HEK293 (cell line): ENCODE measurements at regions not wholly inside any gene's neighbourhood (a gene's known extent, or its start where the extent isn't known, plus 50 kb on each side); places are given as distances from the start of the nearest gene placed in this dataset.

ENCODE experiments used
- CTCF ChIA-PET: fragments of 350-600 bp; formaldehyde crosslinking; extraction: SDS; loops from one replicate; lab custom pipeline; 2021; ENCODE audit warnings: antibody characterized with exemption; lab: Yijun Ruan, JAX
- POLR2A ChIA-PET: fragments of 300-600 bp; formaldehyde crosslinking; extraction: SDS; loops from one replicate; lab custom pipeline; 2020; ENCODE audit warnings: antibody characterized with exemption, inconsistent platforms; lab: Yijun Ruan, JAX
- H3K27ac ChIP-seq: fragments of 200-500 bp; sonication (Bioruptor generic); 2 replicates; pipeline ENCODE4 v1.5.1; 2014; ENCODE audit warnings: low read depth, low read length, control low read depth, inconsistent platforms; ENCODE audit errors: extremely low read depth
- H3K36me3 ChIP-seq, 2 experiments: fragments of 200-500 bp in 1 of 2; sonication (Bioruptor generic) in 1 of 2; 1 replicate in 1 of 2; 2 replicates in 1 of 2; pipeline ENCODE4 v1.5.1; 2014 to 2017; ENCODE audit warnings: inconsistent platforms in 2 of 2, low read length in 2 of 2; ENCODE audit not compliant: control insufficient read depth in 2 of 2, insufficient read depth in 1 of 2
- H3K4me1 ChIP-seq: fragments of 200-500 bp; sonication (Bioruptor generic); 2 replicates; pipeline ENCODE4 v1.5.1; 2014; ENCODE audit warnings: mild to moderate bottlenecking, low read length, inconsistent platforms; ENCODE audit not compliant: control insufficient read depth, insufficient read depth
- H3K4me3 ChIP-seq: 2 replicates; pipeline ENCODE4 v1.5.1; 2011; ENCODE audit warnings: low read depth, mild to moderate bottlenecking, control low read depth, low read length, moderate library complexity
- H3K9me3 ChIP-seq: fragments of 200-500 bp; sonication (Bioruptor generic); 2 replicates; pipeline ENCODE4 v1.5.1; 2014; ENCODE audit warnings: low read depth, low read length, inconsistent platforms; ENCODE audit not compliant: control insufficient read depth, insufficient read depth
- AEBP2 ChIP-seq: fragments of 450-650 bp; formaldehyde crosslinking; IDR thresholded peaks from 2 replicates; pipeline ENCODE4 v1.5.1; 2016; ENCODE audit warnings: missing biosample characterization, missing genetic modification characterization, borderline replicate concordance
- PBX3 ChIP-seq: sonication (generic); formaldehyde crosslinking; IDR thresholded peaks from 2 replicates; pipeline ENCODE4 v1.8.1; 2022; ENCODE audit warnings: mild to moderate bottlenecking, moderate library complexity, missing genetic modification reagents
- PRDM2 ChIP-seq: fragments of 450-650 bp; formaldehyde crosslinking; IDR thresholded peaks from 2 replicates; pipeline ENCODE4 v1.5.1; 2016; ENCODE audit warnings: missing biosample characterization, missing genetic modification characterization, borderline replicate concordance
- SCRT2 ChIP-seq: fragments of 450-650 bp; formaldehyde crosslinking; IDR thresholded peaks from 2 replicates; pipeline ENCODE4 v1.5.1; 2016; ENCODE audit warnings: missing biosample characterization, missing genetic modification characterization
- ZBTB21 ChIP-seq: fragments of 450-650 bp; formaldehyde crosslinking; IDR thresholded peaks from 2 replicates; pipeline ENCODE4 v1.5.1; 2017; ENCODE audit warnings: missing biosample characterization, missing genetic modification characterization
- ZNF114 ChIP-seq: fragments of 450-650 bp; formaldehyde crosslinking; IDR thresholded peaks from 2 replicates; pipeline ENCODE4 v1.5.0; 2017; ENCODE audit warnings: missing biosample characterization, missing genetic modification characterization
- ZNF157 ChIP-seq: fragments of 450-650 bp; formaldehyde crosslinking; IDR thresholded peaks from 2 replicates; pipeline ENCODE4 v1.5.1; 2016; ENCODE audit warnings: missing biosample characterization, missing genetic modification characterization
- ZNF214 ChIP-seq: fragments of 450-650 bp; formaldehyde crosslinking; IDR thresholded peaks from 2 replicates; pipeline ENCODE4 v1.5.1; 2017; ENCODE audit warnings: missing biosample characterization, mild to moderate bottlenecking, missing genetic modification characterization, borderline replicate concordance
- ZNF292 ChIP-seq: fragments of 450-650 bp; formaldehyde crosslinking; IDR thresholded peaks from 2 replicates; pipeline ENCODE4 v1.5.1; 2016; ENCODE audit warnings: low read depth, missing biosample characterization, missing genetic modification characterization, borderline replicate concordance
- ZNF311 ChIP-seq: fragments of 450-650 bp; formaldehyde crosslinking; IDR thresholded peaks from 2 replicates; pipeline ENCODE4 v1.5.1; 2017; ENCODE audit warnings: missing biosample characterization, missing genetic modification characterization, borderline replicate concordance
- ZNF362 ChIP-seq: fragments of 450-650 bp; formaldehyde crosslinking; IDR thresholded peaks from 2 replicates; pipeline ENCODE4 v1.5.1; 2016; ENCODE audit warnings: missing biosample characterization, missing genetic modification characterization
- ZNF37A ChIP-seq: fragments of 450-650 bp; IDR thresholded peaks from 2 replicates; pipeline ENCODE4 v1.5.1; 2018; ENCODE audit warnings: missing biosample characterization, missing genetic modification characterization
- ZNF580 ChIP-seq: fragments of 450-650 bp; formaldehyde crosslinking; IDR thresholded peaks from 2 replicates; pipeline ENCODE4 v1.5.1; 2016; ENCODE audit warnings: missing biosample characterization, missing genetic modification characterization
- ZNF600 ChIP-seq: fragments of 450-650 bp; formaldehyde crosslinking; IDR thresholded peaks from 2 replicates; pipeline ENCODE4 v1.5.1; 2016; ENCODE audit warnings: missing biosample characterization, missing genetic modification characterization
- ZNF629 ChIP-seq: fragments of 450-650 bp; formaldehyde crosslinking; IDR thresholded peaks from 2 replicates; pipeline ENCODE4 v1.5.1; 2017; ENCODE audit warnings: missing biosample characterization, missing genetic modification characterization
- ZNF654 ChIP-seq: fragments of 450-650 bp; formaldehyde crosslinking; IDR thresholded peaks from 2 replicates; pipeline ENCODE4 v1.5.1; 2016; ENCODE audit warnings: low read depth, missing biosample characterization, missing genetic modification characterization
- ZNF664 ChIP-seq: fragments of 450-650 bp; formaldehyde crosslinking; IDR thresholded peaks from 2 replicates; pipeline ENCODE4 v1.5.1; 2016; ENCODE audit warnings: missing biosample characterization, missing genetic modification characterization
- ZNF791 ChIP-seq: fragments of 450-650 bp; formaldehyde crosslinking; IDR thresholded peaks from 2 replicates; pipeline ENCODE4 v1.5.1; 2016; ENCODE audit warnings: missing biosample characterization, missing genetic modification characterization

- TF ChIP-seq ZNF600 (tag by site-specific recombination) = no peak
- TF ChIP-seq ZNF214 (tag by site-specific recombination) = no peak
- TF ChIP-seq AEBP2 (tag by site-specific recombination) = no peak
Measured at GRCh38 chr4:120452536-120452935, 385.9 kb upstream of the MAD2L1 start (continued).

GRCh38 chr4:120452001-120452400 is 385.4 kb upstream of the MAD2L1 start:
- CTCF ChIA-PET = no interaction called here
- no peak overlapping the region for H3K27ac ChIP-seq
- POLR2A ChIA-PET = no interaction called here

More at GRCh38 chr4:120452001-120452400, 385.4 kb upstream of the MAD2L1 start:
- Histone ChIP-seq H3K4me1 (no peaks in the 10 kb centered on the region), H3K36me3 (no peaks in the 10 kb centered on the region), H3K4me3 (no peak overlapping the region), H3K9me3 (no peaks in the 10 kb centered on the region)
- no peak for TF ChIP-seq ZNF580 (tag by site-specific recombination)
- no peak for TF ChIP-seq ZBTB21 (tag by site-specific recombination)
- no peak for TF ChIP-seq PBX3 (CRISPR knock-in tag)
- no peak for TF ChIP-seq ZNF292 (tag by site-specific recombination)
- TF ChIP-seq ZNF37A (tag by site-specific recombination) = no peak
- no peak for TF ChIP-seq ZNF114
- TF ChIP-seq ZNF664 (tag by site-specific recombination) = no peak
- no peak for TF ChIP-seq ZNF214 (tag by site-specific recombination)
- no peak for TF ChIP-seq PRDM2 (tag by site-specific recombination)
- no peak for TF ChIP-seq ZNF791
- TF ChIP-seq ZNF311 (tag by site-specific recombination) = no peak
- TF ChIP-seq ZNF654 = no peak
- no peak for TF ChIP-seq SCRT2 (tag by site-specific recombination)
- no peak for TF ChIP-seq ZNF362 (tag by site-specific recombination)
- TF ChIP-seq ZNF157 = no peak
- no peak for TF ChIP-seq ZNF629 (tag by site-specific recombination)
- TF ChIP-seq, all 188 proteins: peak for 0
